Tibial nerve (tissue), 4 donors: ENCODE measurements at regions not wholly inside any gene's neighbourhood (a gene's known extent, or its start where the extent isn't known, plus 50 kb on each side); places are given as distances from the start of the nearest gene placed in this dataset.

Source experiments
- DNase-seq, 2 donors: peaks; one replicate each; pipeline ENCODE4 v3.0.0-alpha.2; 2019; ENCODE audit warnings: low spot score in 2 of 2
- H3K27ac ChIP-seq, 4 donors: fragments of 200-600 bp; sonication (generic) in 3 of 4; one replicate each; pipeline ENCODE4 v1.5.1; 2017 to 2019; ENCODE audit warnings: mild to moderate bottlenecking in 1 of 4
- H3K27me3 ChIP-seq, 2 donors: fragments of 200-600 bp; sonication (generic) in 1 of 2; one replicate each; pipeline versions ENCODE4 v1.5.1 to v1.6.0; 2017 to 2019
- H3K36me3 ChIP-seq, 3 donors: fragments of 200-600 bp; sonication (generic); one replicate each; pipeline ENCODE4 v1.5.1; 2018 to 2019
- H3K4me1 ChIP-seq, 4 donors: fragments of 200-600 bp; sonication (generic) in 3 of 4; one replicate each; pipeline ENCODE4 v1.5.1; 2017 to 2019
- H3K4me3 ChIP-seq, 4 donors: fragments of 200-600 bp; sonication (generic) in 3 of 4; one replicate each; pipeline ENCODE4 v1.5.1; 2017 to 2019; ENCODE audit warnings: mild to moderate bottlenecking in 1 of 4, moderate library complexity in 1 of 4
- H3K9me3 ChIP-seq, 4 donors: fragments of 200-600 bp; sonication (generic) in 3 of 4; one replicate each; pipeline ENCODE4 v1.5.1; 2017 to 2019
- CTCF ChIP-seq, 5 experiments: fragments of 200-600 bp in 3 of 5; fragments of 450-650 bp in 2 of 5; sonication (generic) in 3 of 5; IDR thresholded peaks; one replicate each; pipeline ENCODE4 v1.5.1; 2016 to 2019; ENCODE audit warnings: antibody characterized with exemption in 5 of 5, mild to moderate bottlenecking in 3 of 5, moderate library complexity in 2 of 5
- EP300 ChIP-seq, 2 donors: sonication (generic); formaldehyde crosslinking; IDR thresholded peaks; one replicate each; pipeline ENCODE4 v1.6.1; 2017; ENCODE audit warnings: antibody characterized with exemption in 2 of 2, mild to moderate bottlenecking in 1 of 2
- POLR2A ChIP-seq, 2 donors: fragments of 450-650 bp; IDR thresholded peaks; one replicate each; pipeline ENCODE4 v1.6.1; 2017; ENCODE audit warnings: antibody characterized with exemption in 2 of 2, mild to moderate bottlenecking in 2 of 2, moderate library complexity in 2 of 2
- WGBS, 2 donors: methylation state at CpG; one replicate each; pipeline ENCODE4 v1.1.5; 2018; 5-methylcytosine and 5-hydroxymethylcytosine counted together

- H3K4me3 ChIP-seq: no peak overlapping the region
- H3K36me3 ChIP-seq: no peaks in the 10 kb centered on the region
- TF ChIP-seq POLR2A (IDR thresholded peaks at IDR 0.05) (no peak), CTCF (IDR thresholded peaks at IDR 0.05) (no peak), EP300 (IDR thresholded peaks at IDR 0.05) (no peak)
- DNase-seq: no peak
- no peaks in the 10 kb centered on the region for H3K4me1 ChIP-seq
- H3K27ac ChIP-seq: no peak overlapping the region
- no peaks in the 10 kb centered on the region for H3K27me3 ChIP-seq
- peaks cover 0 to 6% (median 0%) of the 10 kb centered on the region in 4 donors for H3K9me3 ChIP-seq
These were observed 290.9 kb downstream of the CDK5RAP2 start for GRCh38 chr9:120289098-120289497.

- no peak overlapping the region for H3K4me3 ChIP-seq
- H3K27ac ChIP-seq: no peak overlapping the region
- 71 to 81% methylated on average over 3 of the region's 3 CpGs for WGBS, 2 donors
- TF ChIP-seq POLR2A (IDR thresholded peaks at IDR 0.05) (no peak), CTCF (IDR thresholded peaks at IDR 0.05) (no peak), EP300 (IDR thresholded peaks at IDR 0.05) (no peak)
- H3K4me1 ChIP-seq: no peaks in the 10 kb centered on the region
- no peaks in the 10 kb centered on the region for H3K36me3 ChIP-seq
- no peaks in the 10 kb centered on the region for H3K27me3 ChIP-seq
- DNase-seq: no peak
- H3K9me3 ChIP-seq: peaks cover 0 to 2% (median 0%) of the 10 kb centered on the region in 4 donors
These were observed 293.4 kb downstream of the CDK5RAP2 start for GRCh38 chr9:120286530-120286929.

GRCh38 chr9:120284821-120285220, 295.1 kb downstream of the CDK5RAP2 start:
- Histone ChIP-seq H3K27ac (no peak overlapping the region), H3K27me3 (no peaks in the 10 kb centered on the region), H3K4me3 (no peak overlapping the region), H3K36me3 (no peaks in the 10 kb centered on the region), H3K9me3 (no peaks in the 10 kb centered on the region), H3K4me1 (no peaks in the 10 kb centered on the region)
- WGBS, 2 donors: 57 to 65% methylated on average over 2 of the region's 2 CpGs
- TF ChIP-seq EP300 (IDR thresholded peaks at IDR 0.05) (no peak), CTCF (IDR thresholded peaks at IDR 0.05) (no peak), POLR2A (IDR thresholded peaks at IDR 0.05) (no peak)
- no peak for DNase-seq

DNA sequence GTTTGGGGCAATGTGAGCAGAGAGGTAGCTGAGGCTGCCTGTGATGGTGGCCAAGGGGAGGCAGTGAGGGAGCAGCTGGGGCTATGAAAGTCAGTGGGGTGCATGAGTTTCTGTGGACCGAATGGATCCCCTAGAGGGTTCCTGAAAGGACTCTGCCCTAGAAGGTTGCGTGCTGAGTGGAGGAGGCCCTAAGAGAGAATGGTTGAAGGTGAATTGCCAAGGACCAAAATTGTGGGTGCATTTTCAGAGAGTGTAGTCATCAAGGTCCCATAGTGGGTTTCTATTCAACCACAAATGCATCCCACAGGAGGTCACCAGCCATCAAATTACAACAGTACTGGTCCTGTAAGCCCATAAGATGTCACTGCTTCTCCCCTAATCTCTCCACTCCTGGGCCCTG, 298.3 kb downstream of the CDK5RAP2 start:
- no peak for TF ChIP-seq POLR2A (IDR thresholded peaks at IDR 0.05)
- TF ChIP-seq EP300 (IDR thresholded peaks at IDR 0.05): no peak
- no peak for TF ChIP-seq CTCF (IDR thresholded peaks at IDR 0.05)
- Histone ChIP-seq H3K9me3 (no peaks in the 10 kb centered on the region), H3K27me3 (no peaks in the 10 kb centered on the region), H3K27ac (no peak overlapping the region), H3K4me1 (no peaks in the 10 kb centered on the region), H3K4me3 (no peak overlapping the region), H3K36me3 (no peaks in the 10 kb centered on the region)
- no peak for DNase-seq
- 81 to 84% methylated on average over 2 of the region's 2 CpGs for WGBS, 2 donors

DNA sequence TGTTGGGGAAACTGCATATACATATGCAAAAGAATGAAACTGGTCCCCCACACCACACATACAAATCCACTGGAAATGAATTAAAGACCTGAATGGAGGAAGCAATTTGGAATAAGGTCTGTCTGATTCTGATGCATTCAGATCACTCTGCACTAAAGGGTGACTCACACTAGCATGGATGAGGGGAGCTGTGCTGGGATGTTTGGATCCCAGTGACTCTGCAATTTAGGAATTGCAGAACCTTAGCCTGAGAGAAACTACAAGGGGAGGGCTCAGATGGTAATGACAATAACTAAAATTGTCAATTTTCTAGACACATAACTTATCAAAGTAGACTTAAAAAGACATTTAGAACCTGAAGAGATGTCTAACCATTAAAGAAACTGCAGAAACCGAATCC, 312.0 kb downstream of the CDK5RAP2 start:
- 88 to 91% methylated on average over 1 of the region's 1 CpG for WGBS, 2 donors

More for the DNA sequence above, 312.0 kb downstream of the CDK5RAP2 start:
- H3K36me3 ChIP-seq: no peaks in the 10 kb centered on the region
- TF ChIP-seq POLR2A (IDR thresholded peaks at IDR 0.05): no peak
- TF ChIP-seq CTCF (IDR thresholded peaks at IDR 0.05): no peak
- H3K9me3 ChIP-seq: peaks cover 0 to 9% (median 0%) of the 10 kb centered on the region in 4 donors
- H3K27ac ChIP-seq: no peak overlapping the region
- no peak overlapping the region for H3K4me3 ChIP-seq
- H3K4me1 ChIP-seq: no peaks in the 10 kb centered on the region
- H3K27me3 ChIP-seq: no peaks in the 10 kb centered on the region
- DNase-seq: no peak
